Fibroblast of skin of right quadriceps (primary cell): ENCODE measurements at regions not wholly inside any gene's neighbourhood (a gene's known extent, or its start where the extent isn't known, plus 50 kb on each side); places are given as distances from the start of the nearest gene placed in this dataset.
A peak's percentile ranks its signal among the peaks of the same experiment; 100 is the strongest.

Source experiments
- DNase-seq: peaks from one replicate; pipeline ENCODE4 v3.0.0-alpha.2; 2013

DNA sequence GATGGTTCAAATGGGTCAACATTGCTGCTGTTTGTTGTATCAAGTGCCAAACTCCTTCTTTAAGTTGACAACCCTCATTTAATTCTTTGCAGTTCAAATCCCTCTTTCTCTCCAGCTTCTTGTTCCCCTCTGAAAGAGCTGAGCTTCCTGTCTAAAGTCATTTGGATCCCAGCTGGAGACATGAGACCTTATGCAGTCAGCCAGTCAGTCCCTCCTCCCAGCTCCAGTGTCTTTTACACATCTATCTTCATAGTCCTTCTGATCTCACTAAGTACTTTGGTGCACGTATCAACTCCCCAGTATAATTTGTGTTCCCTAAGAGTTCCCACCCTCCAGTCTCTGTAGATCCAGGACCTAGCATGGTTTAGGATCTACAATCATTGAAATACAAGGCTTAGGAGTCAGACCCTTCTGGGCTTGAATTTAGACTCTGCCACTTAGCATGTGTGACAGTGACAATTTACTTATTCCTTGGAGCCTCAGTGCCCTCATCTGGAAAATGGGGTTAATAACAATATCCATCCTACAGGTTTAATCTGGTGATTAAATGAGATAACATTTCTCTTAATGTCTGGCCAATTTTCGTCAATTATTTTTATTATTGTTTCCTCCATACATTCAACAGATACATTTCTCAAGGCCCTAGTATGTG, 102.8 kb upstream of the SEMA6D start:
- DNase-seq: peak; percentile 4

DNA sequence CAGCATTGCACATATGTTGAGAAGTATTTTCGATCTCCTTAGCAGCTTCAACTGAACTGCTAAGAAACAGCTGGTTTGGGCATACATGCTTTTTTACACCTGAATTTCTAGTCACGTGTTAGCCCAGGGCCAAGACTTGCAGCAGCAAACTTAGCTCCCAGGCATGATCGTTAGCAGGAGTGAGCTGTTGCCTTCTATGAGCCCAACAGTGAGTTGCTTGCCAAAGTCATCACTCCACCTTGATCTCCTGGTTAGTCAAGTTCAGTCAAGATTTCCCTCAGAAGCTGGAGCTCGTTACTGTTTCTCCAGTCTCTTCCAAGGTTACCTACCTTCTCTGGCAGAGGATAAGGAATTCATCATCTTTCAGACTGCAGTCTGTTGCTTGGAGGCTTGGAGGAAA, 100.4 kb upstream of the SEMA6D start:
- DNase-seq: no peak

DNA sequence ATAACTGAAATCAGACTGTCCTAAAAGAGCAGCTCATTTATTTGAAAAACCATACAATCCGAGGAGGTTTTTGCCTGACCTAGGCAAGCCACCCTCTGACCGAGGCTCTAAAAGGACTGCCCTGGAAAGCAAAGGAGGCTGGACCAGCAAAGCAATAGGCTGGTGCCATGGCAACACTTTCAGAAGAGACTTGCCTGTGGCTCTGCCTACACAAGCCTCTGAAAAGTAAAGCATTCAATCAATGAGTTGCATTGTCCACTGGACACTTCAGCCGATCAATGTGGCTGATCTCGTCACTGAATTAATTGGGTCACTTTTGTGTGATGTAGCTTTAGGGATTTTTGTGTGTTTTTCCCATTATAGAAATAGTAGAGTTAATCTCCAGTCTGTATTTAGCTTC, 99.1 kb upstream of the SEMA6D start:
- DNase-seq: no peak

DNA sequence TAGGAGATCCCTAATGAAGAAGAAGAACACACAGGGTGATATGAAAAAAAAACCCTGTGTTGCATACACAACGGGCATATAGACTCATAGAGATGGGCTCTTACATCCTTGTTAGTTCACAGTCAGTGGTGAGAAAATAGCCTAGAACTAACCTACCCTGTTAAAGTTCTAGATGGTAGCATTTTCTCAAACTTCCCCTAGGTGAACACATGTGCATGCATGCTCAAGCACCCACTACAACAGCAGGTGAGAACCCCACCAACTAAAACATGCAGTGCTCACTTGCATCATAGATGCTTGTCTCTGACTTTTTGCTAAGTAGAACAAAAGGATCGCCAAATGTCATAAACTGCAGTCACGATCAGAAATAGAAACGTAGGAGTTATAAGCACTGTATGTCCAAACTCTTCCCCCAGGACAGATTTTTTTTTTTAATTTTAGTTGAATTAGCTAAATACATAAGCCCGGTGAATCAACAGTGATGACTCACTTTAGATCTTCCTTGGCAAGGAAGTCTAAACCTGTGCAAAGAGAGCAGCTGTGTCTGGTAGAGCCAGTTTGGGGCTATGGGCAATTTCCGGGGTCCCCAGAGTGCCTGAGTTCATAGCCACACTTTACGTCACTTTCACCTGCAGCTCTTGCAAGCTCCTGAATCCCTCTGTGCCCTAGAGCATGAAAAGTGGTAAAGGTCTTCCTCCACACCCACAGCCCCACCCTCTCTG, 96.2 kb upstream of the SEMA6D start:
- peak; percentile 11 for DNase-seq

DNA sequence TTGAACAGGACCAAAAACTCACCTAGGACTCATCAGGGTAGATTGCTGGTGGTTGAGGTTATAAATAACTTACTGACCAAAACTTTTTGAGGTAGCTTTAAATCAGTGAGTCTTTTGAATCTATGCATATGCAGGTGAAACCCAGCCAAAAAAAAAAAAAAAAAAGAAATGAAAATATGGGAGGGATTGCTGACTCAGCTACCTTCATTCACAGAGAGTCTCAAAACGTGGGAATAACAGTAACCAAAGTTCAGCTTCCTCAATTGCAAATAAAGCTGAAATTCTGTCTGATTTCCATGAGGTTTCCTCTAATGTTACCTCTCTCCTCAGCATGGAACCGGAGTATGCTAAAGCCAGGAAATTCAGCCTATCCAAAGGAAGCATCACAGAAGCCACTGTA, 95.2 kb upstream of the SEMA6D start:
- no peak for DNase-seq

DNA sequence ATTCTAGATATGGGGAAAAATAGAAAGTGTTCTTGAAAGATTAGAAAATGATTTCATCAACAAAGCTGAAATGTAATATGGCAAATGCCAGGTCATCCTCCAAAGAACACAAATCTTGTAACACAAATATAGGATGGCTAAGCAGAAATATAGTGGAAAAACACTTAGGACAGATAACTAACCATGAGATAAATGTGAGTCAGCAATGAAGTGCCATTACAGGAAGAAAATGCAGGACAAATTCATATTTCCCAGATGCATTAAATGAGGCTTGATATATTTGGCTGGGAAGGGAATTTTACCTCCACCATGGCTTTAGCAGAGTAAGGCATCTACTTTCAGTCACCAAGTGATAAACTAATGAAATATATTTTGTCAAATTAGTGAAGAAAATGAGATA, 92.8 kb upstream of the SEMA6D start:
- DNase-seq: no peak

DNA sequence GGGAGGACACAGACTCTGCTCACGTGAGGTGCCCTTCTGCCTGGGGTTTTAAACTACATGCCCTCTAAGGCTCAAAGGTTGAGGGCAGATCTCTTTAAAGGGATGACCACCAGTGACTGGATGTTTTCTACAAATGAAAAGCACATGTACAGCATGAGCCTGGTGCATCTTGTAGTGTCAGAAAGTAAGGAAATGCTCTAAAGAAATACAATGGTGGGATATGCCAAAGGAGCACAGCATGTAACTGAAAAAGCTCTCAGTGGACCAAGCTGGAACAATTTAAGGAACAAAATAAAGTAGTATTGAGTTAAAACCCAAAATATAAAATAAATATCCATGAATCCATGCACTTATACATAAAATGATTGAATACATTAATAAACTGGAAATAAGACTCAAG, 78.3 kb upstream of the SEMA6D start:
- no peak for DNase-seq

DNA sequence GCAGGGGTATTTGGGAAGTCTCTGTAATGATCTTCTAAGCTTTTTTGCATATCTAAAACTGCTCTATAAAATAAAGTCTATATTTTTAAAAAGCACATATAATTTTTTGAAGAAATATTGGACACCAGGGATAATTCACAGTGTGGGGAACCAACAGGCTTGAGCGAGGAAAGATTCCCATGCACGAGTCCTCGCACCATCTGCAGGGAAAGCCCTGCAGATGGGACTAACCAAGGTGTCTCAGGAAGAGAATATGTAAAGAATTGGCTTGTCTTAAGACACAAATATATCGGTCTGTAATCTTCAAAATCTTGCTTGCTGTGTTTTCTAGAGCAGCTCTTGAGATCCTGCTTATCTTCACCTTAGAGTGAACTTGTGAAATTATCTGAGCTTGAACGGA, 77.2 kb upstream of the SEMA6D start:
- DNase-seq: no peak

DNA sequence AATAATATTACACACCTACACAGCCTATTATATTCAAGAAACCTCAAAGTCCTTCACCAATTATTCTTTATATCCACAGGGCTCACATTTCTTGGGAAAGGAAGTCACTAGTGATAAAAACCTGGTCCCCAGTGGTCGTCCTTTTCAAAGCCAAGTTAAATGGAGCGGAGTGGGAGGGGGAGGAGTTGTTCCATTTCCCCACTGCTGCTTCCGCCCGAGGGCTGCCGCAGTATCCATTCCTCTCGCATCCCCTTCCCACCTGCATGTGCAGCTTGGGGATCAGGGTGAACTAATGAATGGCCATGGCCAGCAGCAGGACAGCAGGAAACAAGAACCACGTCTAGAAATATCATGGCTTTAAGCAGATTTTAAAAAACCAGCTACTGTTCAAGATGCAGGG, 76.4 kb upstream of the SEMA6D start:
- DNase-seq: no peak

DNA sequence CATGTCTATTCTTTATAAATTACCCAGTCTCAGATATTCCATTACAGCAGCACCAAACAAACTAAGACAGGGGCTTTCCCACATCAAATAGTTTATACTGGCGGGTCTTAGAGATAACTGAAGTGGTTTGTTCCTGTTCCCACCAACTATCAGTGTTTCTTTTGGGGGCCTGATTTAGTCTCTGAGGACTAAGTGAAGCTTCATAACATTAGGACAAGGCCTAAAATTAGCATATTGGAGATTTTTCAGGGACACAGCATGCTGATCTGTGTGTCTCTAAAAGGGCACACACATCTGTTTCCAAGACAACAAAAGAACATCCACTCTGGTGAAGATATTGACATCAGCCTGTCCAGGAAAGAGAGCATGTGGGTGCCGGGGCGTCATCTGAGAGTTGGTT, 72.6 kb upstream of the SEMA6D start:
- no peak for DNase-seq

DNA sequence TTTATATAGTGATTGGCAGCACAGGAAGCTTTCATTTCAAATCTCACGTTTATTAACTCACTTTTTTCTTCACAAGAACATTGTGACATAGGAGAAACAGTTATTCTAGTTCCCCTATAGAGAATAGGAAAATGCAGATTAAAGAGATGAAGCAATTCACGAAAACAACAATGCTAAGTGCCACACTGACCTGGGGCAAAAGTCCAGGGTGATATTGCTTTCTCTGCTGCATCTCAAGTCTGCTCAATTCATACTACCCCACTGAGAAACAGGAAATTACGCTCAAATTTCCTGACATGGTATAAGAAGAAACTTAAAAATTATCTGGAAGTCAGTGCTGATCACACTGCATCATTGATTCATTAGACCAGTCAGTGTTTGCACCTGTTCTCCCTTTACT, 66.7 kb upstream of the SEMA6D start:
- no peak for DNase-seq

DNA sequence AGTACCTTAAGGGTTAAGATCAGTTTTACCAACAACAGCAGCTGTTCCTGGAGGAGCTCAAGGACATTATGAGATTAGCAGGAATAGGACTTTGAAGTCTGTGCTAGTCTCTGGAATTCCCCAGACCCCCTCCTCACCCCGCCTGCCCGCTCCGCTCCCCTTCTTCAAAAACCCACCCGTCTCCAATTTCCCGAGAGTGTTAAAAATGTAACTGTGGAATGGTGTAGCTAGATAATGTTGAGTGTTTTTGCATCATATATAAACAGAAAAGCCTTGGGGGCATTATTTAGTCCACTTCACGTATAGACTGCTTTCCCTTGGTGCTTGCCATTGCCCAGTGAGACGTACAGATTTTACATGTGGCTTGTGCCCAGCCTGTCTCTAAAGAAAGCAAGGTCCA, 65.0 kb upstream of the SEMA6D start:
- DNase-seq: no peak

DNA sequence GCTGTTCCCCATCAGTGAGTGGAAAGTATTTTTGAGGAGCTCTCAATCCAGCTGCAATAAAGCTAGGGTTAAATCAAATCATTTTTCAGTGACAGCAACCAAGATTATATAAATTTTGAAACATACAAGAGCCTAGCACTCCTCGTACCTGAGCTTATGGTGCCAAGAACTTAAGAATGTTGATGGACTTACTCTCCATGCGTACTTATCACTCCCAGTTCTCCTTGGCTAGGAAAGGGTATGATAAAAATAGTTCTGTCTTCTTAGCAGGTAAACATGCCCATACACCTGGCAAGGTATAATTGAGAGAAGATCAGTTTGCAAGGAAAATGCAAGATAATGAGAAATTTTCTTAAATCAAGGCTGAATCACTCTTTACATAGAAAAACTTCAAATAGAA, 64.5 kb upstream of the SEMA6D start:
- DNase-seq: no peak

DNA sequence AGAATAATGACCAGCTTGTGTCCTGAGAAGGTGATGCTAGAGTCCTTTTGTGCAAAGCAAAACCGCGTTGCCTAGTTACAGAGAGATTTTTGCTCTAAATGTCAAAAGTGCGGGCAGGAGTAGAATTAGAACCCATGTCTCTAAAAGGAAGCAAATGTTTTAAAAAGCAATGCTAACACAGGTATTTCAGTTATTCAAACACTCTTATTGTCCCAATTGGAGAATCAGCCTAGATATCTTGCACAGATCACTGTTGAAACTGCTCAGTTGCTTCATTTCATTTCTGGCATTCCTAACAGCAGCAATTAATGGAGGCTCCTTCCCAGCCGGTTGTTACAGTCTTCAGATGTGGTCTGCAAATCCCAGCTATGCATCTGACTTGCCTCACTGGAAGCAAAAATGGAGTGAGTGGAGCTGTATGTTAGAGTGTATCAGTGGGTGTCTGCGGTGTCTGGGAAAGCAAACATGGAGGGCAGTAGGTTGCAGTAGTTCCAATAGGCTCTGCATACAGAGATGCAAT, 55.6 kb upstream of the SEMA6D start:
- peak; percentile 44 for DNase-seq

DNA sequence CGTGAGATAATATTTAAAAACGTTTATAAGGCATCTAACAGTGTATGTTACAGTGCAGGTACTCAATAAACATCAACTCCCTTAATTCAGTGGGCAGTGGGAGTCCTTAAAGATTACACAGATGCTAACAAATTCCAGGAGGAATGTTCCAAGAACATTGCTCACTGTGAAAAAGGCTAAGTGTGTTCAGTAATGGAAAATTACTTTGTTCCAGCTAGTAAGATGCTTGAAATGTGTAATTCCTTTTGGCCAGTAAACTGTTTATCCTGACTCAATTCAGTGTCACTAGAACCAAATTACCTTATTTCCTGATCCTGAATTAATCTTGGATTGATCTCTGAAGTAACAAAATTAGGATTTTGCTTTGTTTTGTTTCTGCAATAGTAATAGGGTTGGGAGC, 54.2 kb upstream of the SEMA6D start:
- DNase-seq: no peak
